ENCODE measurements at regions not wholly inside any gene's neighbourhood (a gene's known extent, or its start where the extent isn't known, plus 50 kb on each side); places are given as distances from the start of the nearest gene placed in this dataset.
"Not testable (repeated sequence)": the region's sequence is repeated elsewhere in the genome, so short reads cannot be mapped to it uniquely, and the experiment has no call there.

- Histone ChIP-seq H3K4me3 (no peak overlapping the region), H3K27ac (no peak overlapping the region)
These were observed 98.9 kb downstream of the RPLP1 start for GRCh38 chr15:69551391-69552056.

DNA sequence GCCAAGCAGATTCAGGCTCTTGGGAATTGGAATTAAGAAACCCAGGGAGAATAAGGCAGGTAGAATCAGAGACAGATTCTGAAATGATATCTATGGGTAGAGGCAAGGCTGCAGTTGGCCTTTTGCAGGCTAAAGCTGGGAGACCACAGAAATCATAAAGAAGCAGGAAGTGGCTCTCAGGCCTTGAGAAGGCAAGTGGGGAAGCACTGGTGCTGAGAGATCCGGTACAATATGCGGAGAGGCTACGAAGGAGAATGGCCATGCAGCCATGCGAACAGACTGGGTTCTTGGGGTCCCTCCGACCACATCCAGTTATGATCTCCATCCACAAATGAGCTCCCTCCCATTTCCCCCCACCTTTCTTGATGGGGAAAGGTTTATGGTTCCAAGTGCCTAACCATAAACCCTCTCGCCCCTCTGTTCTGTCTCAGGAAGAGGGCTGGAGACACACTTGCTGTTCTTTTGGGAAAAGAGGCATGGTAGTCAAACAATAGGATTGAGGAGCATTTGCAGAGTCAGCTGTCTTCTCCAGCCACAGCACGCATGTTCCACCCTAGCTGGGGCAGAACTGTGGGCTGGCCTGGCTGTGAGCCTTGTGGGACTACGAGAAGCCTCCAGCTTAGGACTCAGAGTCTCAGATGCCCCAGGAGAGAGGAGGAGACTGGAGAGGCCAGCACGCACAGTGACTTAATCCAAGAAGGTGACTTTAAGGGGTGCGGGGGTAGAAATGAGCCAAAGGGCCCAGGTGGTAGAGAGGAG, 99.6 kb downstream of the RPLP1 start:
- Histone ChIP-seq H3K27ac (no peak overlapping the region), H3K4me3 (no peak overlapping the region)

GRCh38 chr15:69553686-69554085, 101.1 kb downstream of the RPLP1 start:
- Histone ChIP-seq H3K4me3 (no peak overlapping the region), H3K27ac (no peak overlapping the region)

- H3K27ac ChIP-seq, result no peak overlapping the region
- no peak overlapping the region for H3K4me3 ChIP-seq
These were observed 101.8 kb downstream of the RPLP1 start for GRCh38 chr15:69554279-69554961.

- H3K27ac ChIP-seq, result no peak overlapping the region
- no peak overlapping the region for H3K4me3 ChIP-seq
These were observed 102.5 kb downstream of the RPLP1 start for GRCh38 chr15:69555080-69555479.

GRCh38 chr15:69556344-69556743, 103.7 kb downstream of the RPLP1 start:
- no peak overlapping the region for H3K27ac ChIP-seq
- no peak overlapping the region for H3K4me3 ChIP-seq

DNA sequence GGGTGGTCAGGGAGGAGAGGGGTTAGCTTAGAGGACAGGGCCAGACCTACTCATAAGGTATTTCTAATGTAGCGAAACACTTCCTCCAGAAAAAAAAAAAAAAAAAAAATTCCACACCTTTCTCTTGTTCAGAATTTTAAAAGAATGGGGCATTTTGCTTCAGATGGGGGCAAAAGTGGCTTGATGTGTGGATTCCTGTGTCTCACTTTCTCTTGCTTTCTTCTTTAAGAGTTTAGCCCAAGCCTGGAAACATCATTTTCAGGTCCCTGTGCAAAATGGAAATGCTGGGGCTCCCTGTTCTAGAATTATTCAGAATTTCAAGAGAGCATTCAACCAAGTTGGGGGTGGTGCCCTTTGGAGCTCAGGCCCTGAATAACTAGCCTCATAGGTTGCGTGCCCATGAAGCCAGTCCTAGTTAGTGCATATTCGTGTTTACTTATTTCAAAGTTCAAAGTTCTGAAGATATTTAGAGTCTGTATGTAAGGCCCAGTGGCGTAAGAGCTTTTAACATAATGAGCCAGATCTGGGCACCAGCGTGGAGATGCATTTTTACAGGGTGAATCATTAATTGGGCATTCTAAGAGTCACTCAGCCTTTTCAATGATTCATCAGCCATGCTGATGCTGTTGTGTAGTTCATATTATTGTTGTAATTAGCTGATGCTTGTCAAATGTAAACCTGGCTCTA, 104.5 kb downstream of the RPLP1 start:
- H3K27ac ChIP-seq, result no peak overlapping the region
- no peak overlapping the region for H3K4me3 ChIP-seq

DNA sequence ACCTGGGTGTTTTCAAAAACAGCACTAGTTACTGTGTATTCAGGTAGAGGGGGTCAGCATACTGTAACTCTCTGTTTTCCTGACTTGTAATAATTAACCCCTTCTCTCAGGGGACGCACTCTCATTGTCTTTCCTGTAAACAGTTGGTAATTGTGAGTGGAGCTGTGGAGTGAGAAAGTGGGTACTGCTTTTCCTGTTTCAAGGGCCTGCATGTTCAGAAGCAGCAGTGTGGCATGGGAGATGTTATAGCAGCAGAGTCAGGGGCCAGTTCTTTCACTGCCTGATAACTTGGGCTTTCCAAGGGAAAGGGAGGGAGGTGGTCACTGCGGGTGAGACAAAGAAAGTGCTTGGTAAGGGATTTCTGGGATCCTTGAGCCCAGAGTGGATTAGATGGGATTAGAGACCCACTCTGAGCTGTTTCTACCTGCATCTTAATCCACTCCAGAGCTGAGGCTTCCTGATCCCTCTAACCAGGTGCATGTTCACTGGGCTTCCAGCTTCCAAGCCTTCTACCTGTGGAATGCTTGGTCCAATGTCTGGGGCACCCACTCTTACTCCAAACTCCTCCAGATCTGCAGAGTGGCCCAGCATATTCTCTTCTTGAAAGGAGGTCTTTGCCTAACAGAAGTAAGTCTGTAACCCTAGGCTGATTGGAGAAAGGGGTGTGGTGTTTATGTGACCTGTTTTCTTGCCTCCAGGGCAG, 105.2 kb downstream of the RPLP1 start:
- Histone ChIP-seq H3K27ac (peak overlapping the region in 1 of 21 experiments; percentile 1), H3K4me3 (no peak overlapping the region)

DNA sequence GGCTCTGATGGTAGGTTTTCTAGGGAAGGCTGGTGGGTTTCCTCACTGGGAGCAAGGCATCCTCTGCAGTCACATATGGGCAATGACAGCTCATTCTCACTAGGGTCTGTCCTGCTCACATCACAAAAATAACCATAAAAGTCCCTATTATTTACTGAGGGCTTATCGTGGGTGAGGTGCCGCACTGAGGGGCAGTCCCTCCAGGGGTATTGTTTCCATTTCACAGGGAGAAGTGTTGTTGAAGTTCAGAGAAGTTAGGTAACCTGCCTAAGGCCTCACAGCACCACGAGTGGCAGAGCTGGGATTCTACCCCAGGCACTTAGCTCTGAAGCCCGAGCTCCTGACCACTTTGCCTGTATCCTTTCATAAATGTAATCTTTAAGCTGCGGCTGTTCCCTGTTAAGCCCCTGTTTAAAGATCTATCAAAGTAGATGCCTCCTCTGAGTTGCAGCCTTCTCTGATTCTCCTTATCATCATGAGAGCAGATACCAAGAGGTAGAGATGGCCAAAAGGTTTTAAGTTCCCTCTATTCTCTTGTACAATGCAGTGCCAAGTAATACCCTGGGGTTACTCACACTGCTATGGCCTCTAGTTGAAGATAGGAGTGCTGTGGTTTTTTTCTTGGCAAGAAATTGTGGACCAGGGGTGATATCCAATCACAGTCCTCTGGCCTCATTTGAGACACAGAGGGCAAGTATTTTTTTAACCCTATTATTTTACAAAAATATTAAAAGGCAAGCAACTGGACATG, 107.0 kb downstream of the RPLP1 start:
- H3K4me3 ChIP-seq, result no peak overlapping the region
- H3K27ac ChIP-seq, result no peak overlapping the region

GRCh38 chr15:69561071-69561784, 108.6 kb downstream of the RPLP1 start:
- H3K27ac ChIP-seq, result no peak overlapping the region
- no peak overlapping the region for H3K4me3 ChIP-seq

DNA sequence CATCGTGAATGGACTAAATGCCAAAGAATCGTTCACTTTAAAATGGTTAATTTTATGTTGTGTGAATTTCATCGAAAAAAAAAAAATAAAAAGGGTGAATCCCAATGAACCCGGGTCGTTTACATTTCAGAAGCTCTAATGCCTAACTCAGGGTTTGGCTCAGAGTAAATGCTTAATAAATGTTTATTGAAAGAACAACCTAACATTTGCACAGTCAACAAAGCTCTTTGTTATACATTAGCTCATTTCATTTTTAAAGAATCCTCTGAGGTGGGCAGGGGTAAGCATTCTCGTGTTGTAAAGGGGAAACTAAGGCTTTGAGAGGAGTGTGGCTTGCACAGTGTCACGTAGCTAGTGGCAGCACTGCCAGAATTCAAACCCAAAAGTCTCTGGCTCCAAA, 109.5 kb downstream of the RPLP1 start:
- Histone ChIP-seq H3K4me3 (no peak overlapping the region), H3K27ac (no peak overlapping the region)

DNA sequence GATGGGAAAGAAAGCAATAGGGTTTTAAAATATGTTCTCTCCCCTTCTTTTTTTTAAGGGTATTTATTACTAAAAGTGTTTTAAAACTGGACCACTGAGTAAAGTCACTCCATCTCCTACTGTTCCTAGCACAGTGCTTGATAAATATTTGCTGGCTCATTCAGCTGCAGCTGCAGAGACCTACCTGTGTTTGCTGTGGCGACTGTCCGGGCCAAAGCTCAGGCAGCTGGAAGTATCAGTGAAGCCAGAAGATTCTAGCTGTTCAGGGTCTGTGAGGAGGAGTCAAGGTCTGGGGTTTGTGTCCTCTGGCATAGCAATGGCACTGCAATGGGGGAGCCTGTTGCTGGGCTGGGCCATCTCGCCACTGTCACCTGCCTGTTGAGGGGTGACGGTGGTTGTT, 109.9 kb downstream of the RPLP1 start:
- H3K4me3 ChIP-seq, result no peak overlapping the region
- no peak overlapping the region for H3K27ac ChIP-seq

DNA sequence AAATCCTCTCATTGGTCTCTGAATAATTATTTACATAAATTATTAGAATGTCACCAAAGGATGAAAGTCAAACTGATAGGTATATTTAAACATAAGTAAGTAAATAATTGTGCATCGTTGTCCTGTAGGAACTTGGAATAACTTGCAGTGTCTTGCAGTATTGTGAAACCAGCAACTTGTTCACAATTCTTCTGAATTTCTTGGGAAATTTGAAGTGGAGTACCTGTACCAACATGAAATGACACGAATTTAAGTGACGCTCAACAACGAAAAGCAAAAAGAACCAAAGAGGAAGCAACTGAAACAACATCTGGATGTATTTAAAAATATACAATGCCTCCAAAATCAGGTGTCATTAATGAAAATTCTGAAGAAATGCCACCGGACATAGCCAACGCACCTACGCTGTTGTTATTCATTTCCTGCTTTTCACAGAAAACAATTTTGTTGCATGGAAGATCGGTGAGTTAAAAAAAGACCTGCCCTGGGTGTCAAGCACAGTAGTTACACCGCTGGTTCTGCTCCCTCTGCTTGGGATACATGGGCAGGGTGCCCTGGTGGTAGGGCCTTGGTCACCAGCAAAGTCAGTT, 112.5 kb downstream of the RPLP1 start:
- H3K27ac ChIP-seq, result no peak overlapping the region

GRCh38 chr15:69567238-69567760, 114.7 kb downstream of the RPLP1 start:
- not testable (repeated sequence) for H3K4me3 ChIP-seq, H3K27ac ChIP-seq

More for the DNA sequence above, 112.5 kb downstream of the RPLP1 start:
- H3K4me3 ChIP-seq, result no peak overlapping the region

DNA sequence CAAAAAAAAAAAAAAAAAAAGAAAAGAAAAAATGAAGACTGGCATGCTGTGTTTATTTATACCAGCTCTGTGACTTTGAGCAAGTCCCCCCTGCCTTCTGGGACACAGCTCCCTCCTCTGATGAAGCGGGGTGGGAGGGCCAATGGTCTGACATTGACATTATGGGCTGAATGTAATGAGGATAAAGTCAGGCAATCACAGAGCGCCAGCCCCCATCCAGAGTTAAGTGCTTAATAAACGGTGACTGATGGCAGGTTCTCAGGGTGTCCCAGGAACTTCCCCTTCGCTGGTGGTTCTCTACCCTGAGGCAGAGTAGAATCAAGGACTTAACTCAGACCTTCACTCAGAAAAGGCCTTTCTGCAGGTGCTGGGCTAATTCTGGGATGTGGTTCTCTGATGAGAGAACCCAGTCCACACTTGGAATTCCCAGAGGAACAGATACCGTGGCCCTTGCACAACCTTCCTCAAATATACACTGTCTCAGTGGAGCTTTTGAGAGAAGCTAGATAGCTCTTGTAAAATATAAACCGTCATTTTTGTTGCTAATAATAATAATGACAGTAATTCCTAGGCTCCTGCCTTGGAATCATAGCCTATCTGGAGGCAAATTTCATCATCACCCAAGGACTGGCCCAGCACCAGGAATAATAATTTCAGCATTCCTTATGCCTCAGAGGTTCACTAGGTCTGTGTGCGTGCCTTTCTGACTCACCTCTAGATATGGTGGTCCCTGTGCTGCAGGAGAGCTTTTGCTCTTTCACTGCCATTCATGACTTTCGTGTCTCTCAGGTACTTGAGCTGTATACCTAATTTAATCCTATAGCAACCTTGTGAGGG, 115.8 kb downstream of the RPLP1 start:
- no peak overlapping the region for H3K4me3 ChIP-seq
- no peak overlapping the region for H3K27ac ChIP-seq

DNA sequence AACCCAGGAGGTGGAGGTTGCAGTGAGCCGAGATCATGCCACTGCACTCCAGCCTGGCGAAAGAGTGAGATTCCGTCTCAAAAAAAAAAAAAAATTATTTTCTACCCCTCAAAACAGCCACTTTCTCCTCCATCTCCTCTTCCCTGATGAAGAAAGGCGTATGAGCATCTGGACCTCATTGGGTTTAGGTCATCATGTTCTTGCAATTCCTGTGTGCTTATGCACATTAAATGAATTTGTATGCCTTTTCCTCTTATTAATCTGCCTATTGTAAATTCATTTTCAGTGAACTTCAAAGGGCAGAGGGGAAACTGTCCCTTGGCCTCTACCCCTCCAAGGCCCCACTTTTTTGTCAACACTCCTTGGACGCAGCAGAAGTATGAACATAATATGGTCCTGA, 117.8 kb downstream of the RPLP1 start:
- no peak overlapping the region for H3K27ac ChIP-seq

GRCh38 chr15:69570997-69571396, 118.4 kb downstream of the RPLP1 start:
- H3K27ac ChIP-seq, result no peak overlapping the region
- H3K4me3 ChIP-seq, result no peak overlapping the region

More for the DNA sequence above, 117.8 kb downstream of the RPLP1 start:
- no peak overlapping the region for H3K4me3 ChIP-seq

Data from skin epidermis (tissue), 12 donors.